LHCN-M2 (cell line): ENCODE measurements at regions not wholly inside any gene's neighbourhood (a gene's known extent, or its start where the extent isn't known, plus 50 kb on each side); places are given as distances from the start of the nearest gene placed in this dataset.
"Not testable (repeated sequence)": the region's sequence is repeated elsewhere in the genome, so short reads cannot be mapped to it uniquely, and the experiment has no call there.

Experiments
- DNase-seq: peaks from one replicate; pipeline ENCODE4 v3.0.0-alpha.2; 2012; ENCODE audit warnings: low read depth

DNA sequence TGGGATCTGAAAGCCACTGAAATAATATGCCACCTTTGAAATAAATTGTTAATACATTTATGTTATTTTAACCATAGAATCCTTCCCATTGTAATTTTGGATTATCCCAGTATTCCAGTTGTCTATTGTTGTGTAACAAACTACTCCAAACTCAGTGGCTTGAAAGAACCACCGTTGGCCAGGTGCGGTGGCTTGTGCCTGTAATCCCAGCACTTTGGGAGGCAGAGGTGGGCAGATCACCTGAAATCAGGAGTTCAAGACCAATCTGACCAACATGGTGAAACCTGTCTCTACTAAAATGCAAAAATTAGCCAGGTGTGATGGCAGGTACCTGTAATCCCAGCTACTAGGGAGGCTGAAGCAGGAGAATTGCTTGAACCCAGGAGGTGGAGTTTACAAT lies 217.6 kb downstream of the IRX2 start:
- DNase-seq = not testable (repeated sequence)

DNA sequence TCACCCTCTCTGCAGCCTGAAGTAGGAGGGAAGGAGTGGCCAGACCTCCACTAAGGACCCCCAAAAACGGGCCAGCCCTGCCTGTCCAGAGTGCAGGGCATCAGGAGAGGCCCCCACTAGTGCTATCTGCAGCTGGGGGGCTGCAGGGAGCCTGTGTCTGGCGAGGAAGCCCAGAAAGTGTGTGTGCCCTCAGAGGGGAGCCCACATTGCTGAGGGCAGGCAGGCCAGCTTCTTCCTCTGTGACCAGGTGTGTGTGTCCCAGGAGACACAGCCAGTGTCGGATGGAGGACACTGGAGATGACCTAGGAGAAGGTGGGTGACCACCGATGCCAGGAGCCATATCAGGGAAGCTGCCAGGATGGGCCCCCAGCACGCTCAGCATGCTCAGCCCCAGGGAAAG lies 218.7 kb downstream of the IRX2 start:
- no peak for DNase-seq

DNA sequence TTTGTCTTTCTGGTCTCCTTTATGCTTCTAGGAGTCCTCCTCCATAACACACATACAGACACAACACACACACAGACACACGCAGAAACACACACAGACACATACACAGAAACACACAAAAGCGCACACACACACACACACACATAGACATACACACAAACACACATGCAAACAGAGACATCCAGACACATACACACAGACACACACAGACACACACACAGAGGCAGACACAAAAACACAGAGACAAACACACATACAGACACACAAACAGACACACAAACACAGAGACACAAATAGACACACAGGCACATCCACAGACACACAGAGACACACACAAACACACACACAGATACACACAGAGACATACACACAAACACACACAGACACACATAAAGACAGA lies 220.2 kb downstream of the IRX2 start:
- DNase-seq = no peak

DNA sequence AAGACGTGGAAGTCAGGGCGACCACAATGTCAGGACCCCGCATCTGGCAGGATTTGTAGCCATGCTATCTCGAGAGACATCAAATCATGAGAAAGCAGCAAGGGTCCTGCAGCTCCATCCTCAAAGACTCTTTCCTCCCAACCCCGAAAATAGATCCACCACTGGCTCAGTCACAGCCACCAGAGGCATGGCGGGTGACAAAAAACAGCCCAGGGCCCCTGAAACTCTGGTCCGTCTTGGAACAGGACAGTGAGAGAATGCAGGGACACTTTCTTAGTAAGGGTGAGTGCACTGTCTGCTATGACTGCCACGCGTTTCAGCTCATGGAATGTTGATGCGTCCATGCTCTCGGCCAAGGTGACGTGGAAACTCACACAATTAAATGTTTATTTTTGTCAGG lies 220.9 kb downstream of the IRX2 start:
- no peak for DNase-seq

- no peak for DNase-seq
These were observed 221.9 kb downstream of the IRX2 start for GRCh38 chr5:2529371-2530092.

DNA sequence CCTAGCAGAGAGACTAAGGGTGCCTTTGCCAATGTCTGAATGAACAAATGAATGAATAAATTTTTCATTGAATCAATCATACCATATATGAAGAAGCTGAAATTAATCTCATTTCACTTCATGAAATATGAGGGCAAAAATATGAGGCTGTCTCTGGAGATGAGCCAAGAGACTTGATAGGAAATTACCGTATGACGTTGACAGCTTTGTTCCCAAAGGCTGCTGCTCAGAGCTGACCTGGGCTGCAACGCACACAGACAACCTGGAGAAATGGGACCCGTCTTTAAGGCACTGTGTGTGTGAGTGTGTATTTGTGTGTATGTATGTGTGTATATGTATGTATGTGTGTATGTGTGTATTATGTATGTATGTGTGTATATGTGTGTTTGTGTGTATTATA lies 226.1 kb downstream of the IRX2 start:
- DNase-seq = no peak

- no peak for DNase-seq
These were observed 226.9 kb downstream of the IRX2 start for GRCh38 chr5:2524620-2525019.

- no peak for DNase-seq
These were observed 228.3 kb downstream of the IRX2 start for GRCh38 chr5:2523180-2523579.

DNA sequence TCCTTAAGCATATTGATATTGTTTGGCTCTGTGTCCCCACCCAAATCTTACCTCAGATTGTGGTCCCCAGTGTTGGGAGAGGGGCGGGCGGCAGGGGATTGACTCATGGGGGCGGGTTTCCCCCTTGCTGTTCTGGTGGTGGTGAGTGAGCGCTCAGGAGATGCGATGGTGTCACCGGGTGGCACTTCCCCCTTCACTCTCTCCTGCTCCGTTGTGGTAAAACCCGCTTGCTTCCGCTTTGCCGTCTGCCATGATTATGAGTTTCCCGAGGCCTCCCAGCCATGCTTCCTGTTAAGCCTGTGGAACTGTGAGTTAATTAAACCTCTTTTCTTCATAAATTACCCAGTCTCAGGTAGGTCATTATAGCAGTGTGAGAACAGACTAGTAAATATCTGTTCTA lies 229.1 kb downstream of the IRX2 start:
- DNase-seq = no peak

DNA sequence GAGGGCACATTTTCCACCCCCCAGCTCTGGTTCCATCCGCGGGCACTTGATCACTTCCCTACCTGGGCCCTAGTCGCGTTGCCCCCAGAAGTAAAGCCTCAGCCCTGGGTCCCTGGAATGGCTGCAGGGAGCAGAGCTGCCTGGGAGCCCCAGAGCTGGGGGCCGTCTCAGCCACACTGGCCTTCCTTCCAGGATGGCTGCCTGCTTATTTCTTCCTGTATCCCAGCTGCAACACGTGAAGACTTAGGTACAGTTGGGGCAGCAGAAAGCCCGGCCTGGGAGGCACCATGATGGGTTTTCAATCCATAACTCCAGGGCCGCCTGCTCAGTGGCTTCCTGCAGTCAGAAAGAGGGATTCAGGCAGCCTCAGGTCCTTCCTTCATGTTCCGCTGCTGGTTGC lies 232.3 kb downstream of the IRX2 start:
- no peak for DNase-seq

DNA sequence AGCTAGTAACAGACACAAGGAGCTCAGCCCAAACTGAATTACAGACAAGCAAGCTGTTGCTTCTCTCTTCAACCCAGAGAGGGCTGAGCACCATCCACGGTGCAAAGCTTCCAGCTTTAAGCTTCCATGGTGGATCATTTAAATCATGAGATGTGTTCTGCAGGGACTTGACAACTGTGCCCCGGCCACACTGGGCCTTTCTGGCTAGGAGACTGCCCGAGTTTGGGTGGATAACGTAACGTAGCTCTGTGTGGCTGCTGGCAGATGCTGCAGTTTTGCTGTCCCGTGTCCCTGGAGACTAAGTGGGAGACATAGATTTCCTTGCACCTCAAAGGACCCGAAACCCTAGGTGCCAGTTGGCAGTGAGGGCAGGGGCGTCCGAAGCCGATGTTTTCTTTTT lies 234.0 kb downstream of the IRX2 start:
- DNase-seq = no peak

GRCh38 chr5:2515180-2515764 lies 236.2 kb downstream of the IRX2 start:
- no peak for DNase-seq

GRCh38 chr5:2514484-2514883 lies 237.0 kb downstream of the IRX2 start:
- DNase-seq = no peak

DNA sequence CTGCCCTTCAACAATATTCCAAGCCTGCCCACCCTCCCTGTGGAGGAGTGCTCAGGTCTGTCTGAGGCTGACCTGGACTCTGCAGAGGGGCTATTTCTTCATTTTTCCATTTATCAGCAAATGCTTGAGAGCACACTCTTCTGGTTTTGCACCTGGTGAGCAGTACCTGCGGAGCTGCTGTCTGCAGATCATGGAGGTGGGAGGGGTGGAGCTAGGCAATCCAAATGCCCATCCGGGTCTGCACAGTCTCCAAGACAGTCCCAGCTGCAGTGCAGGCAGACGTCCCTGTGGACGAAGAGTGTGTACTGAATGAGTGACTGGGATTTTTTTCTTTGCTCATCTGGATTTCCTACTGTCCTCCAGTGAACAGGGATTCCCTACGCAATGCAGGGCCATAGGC lies 239.8 kb downstream of the IRX2 start:
- DNase-seq = no peak

DNA sequence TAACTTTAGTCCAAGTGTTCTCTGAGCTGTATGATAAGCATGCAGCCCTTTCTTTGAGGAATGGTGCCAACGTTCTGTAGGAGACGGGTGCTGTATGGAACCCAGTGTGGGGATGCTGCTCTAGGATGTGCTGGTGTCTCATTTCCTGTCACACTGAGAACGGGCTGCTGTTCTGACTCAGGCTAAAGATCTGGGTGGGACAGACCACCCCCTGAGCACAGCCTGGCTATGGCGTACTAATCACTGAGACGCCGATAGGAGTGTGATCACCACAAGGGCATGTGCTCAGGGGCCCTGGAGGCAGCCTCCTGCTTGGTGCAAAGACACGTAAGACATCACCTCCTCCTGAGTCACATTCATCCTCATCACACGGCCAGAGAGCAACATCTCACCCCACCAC lies 240.4 kb downstream of the IRX2 start:
- no peak for DNase-seq

DNA sequence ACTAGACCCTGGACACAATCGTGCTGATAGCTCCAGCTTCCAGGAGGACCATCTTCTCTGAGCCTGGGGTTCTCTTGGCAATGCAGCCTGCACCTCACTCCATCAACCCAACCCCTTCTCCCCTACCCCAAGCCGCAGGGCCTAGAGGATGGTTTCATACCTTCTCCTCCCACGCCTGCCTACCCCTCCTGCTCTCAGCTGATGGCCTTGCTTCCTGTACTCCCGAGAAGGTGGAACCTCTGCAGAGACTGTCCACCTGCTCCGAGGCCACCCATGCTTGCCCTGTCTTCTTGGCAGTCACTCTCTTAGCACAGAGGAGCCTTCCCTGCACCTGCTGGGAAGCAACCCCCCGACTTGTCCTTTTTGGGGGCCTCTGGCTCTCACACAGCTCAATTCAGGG lies 241.9 kb downstream of the IRX2 start:
- DNase-seq = no peak

DNA sequence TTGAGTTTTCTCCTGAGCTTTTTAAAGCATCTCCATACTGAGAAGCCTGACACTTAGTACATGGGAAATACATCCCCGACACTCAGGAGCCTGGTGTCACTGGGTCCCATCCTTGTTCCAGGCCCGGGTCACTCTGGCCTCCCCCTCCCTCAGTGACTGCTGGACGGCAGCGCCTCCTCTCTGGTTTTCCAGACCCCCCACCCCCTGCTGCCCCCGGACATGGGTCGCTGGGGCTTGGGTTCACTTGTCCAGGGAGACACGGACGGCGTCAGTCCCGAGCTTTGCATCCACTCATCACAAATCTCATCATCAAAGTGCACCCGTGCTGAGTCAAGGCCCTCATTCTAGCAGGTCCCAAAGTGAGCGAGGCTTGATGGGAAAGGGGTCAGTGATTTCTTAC lies 243.0 kb downstream of the IRX2 start:
- DNase-seq = no peak

- DNase-seq = no peak
These were observed 243.9 kb downstream of the IRX2 start for GRCh38 chr5:2507611-2508010.

- DNase-seq = no peak
These were observed 244.9 kb downstream of the IRX2 start for GRCh38 chr5:2506603-2507002.

- no peak for DNase-seq
These were observed 246.3 kb downstream of the IRX2 start for GRCh38 chr5:2505217-2505616.

DNA sequence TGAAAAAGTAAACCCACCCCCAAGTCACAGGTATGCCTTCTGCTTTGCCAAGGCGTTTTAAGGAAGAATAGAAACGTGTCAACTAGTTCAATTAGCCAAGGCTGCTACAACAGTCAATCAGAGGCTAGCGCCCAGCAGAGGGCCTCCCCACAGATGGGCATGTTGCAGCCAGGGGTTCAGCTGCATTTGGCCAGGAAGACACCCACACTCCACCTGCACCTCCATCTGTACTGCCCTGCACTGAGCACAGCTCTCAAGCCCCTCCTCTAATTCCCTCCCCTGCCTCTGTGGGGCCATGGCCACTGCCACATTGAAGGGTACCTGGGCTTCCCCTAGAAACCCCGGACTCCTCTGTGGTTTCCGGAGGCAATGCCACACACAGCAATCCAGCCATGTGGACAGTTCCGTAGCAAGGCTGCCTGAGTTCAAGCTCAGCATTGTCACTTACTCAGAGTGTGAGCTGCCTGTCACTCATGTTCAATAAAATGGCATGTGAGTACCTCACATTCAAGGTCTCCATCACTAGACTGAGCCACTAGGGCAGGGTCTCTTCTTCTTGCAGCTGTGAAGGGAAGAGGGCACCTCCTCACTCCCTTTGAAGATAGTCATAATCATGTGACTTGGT lies 248.4 kb downstream of the IRX2 start:
- DNase-seq = no peak

- no peak for DNase-seq
These were observed 251.6 kb downstream of the IRX2 start for GRCh38 chr5:2499917-2500316.

DNA sequence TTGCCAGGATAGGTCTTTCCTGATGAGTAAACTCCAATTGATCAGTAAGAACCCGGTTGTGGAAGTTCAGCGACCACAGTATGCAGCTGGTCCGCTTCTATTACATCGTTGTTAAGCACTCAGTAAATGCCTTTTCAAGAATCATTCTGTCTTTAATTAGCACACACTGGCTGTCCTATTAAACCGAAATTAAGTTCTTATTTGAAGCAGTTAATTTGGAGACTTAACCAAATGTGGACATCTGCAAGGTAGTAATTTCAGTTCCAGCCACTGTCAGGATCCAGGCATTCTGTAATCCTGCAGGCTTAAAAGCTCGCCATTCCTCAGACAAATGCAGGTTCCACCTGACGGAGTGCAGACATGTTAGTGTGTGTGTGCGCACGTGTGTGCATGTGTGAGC lies 254.6 kb downstream of the IRX2 start:
- DNase-seq = no peak
